B cell (primary cell): ENCODE measurements at regions not wholly inside any gene's neighbourhood (a gene's known extent, or its start where the extent isn't known, plus 50 kb on each side); places are given as distances from the start of the nearest gene placed in this dataset.

Experiments
- CTCF ChIP-seq: fragments of 200-600 bp; IDR thresholded peaks from one replicate; pipeline ENCODE4 v1.8.0; 2022; ENCODE audit warnings: antibody characterized with exemption, mild to moderate bottlenecking
- EZH2 ChIP-seq: IDR thresholded peaks from 2 replicates; pipeline ENCODE4 v1.6.1; 2012; ENCODE audit warnings: borderline replicate concordance, low read depth, mild to moderate bottlenecking, moderate library complexity, low read length; ENCODE audit not compliant: insufficient read depth, poor library complexity, severe bottlenecking

- TF ChIP-seq CTCF = no peak
- TF ChIP-seq EZH2 = no peak
Measured at GRCh38 chr9:129382281-129383018, 204.4 kb upstream of the IER5L start.
